HuH-7.5 (cell line): ENCODE measurements at regions not wholly inside any gene's neighbourhood (a gene's known extent, or its start where the extent isn't known, plus 50 kb on each side); places are given as distances from the start of the nearest gene placed in this dataset.
A peak's percentile ranks its signal among the peaks of the same experiment; 100 is the strongest.
"Not testable (repeated sequence)": the region's sequence is repeated elsewhere in the genome, so short reads cannot be mapped to it uniquely, and the experiment has no call there.

ENCODE experiments used
- DNase-seq: peaks from one replicate; pipeline ENCODE4 v3.0.0; 2011; ENCODE audit warnings: low spot score

GRCh38 chr16:82298472-82298871 lies 128.4 kb upstream of the MPHOSPH6 start:
- no peak for DNase-seq

GRCh38 chr16:82295290-82296201 lies 125.5 kb upstream of the MPHOSPH6 start:
- DNase-seq, result no peak

DNA sequence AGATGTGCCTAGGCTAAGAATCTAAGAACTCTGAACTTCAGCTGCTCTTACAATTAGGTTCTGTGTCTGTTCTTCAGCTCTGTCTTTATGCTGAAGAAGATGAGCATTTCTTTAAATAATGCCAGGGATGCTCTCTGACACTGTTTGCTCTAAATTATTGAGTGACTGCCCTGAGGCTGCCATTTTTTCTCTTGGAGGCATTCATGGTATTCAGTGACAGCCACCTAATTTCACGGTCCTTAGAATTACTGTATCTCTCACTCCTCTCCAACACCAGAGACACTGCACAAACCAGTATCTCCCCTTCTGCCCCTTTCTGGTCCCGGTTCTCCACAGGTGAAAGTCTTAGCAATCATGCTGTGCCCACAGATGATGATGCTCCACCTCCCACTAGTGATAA lies 123.6 kb upstream of the MPHOSPH6 start:
- no peak for DNase-seq

GRCh38 chr16:82287937-82288336 lies 117.9 kb upstream of the MPHOSPH6 start:
- no peak for DNase-seq

- DNase-seq, result no peak
Measured at GRCh38 chr16:82282662-82283061, 112.6 kb upstream of the MPHOSPH6 start.

GRCh38 chr16:82281544-82281943 lies 111.5 kb upstream of the MPHOSPH6 start:
- DNase-seq, result no peak

DNA sequence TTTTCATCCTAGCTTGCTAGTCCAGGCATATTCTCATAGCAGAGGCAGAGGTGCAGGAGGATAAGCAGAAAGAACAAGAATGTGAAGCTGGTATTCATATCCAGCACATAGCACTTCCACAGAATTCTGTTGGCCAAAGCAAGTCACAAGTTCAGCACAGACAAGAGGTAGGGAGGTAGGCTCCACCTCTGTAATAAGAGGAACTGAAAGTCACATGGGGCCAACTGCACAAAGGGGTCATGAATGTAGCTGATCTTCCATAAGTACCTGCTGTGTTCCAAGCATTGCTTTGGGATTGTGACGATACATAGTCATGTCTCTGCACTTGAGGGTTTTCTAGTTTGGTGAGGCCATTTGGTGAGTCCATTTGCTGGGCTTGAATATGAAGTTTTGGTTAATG lies 110.8 kb upstream of the MPHOSPH6 start:
- no peak for DNase-seq

- DNase-seq, result not testable (repeated sequence)
Measured at GRCh38 chr16:82275349-82275748, 105.3 kb upstream of the MPHOSPH6 start.

- no peak for DNase-seq
Measured at GRCh38 chr16:82271636-82272035, 101.6 kb upstream of the MPHOSPH6 start.

DNA sequence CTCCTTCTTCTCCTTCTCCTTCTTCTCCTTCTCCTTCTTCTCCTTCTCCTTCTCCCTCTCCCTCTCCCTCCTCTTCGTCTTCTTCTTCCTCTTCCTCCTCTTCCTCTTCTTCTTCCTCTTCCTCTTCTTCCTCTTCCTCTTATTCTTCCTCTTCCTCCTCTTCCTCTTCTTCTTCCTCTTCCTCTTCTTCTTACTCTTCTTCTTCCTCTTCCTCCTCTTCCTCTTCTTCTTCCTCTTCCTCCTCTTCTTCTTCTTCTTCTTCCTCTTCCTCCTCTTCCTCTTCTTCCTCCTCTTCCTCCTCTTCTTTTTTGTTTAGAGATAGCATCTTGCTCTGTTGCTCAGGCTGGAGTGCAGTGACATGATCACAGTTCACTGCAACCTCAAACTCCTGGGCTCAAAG lies 97.7 kb upstream of the MPHOSPH6 start:
- DNase-seq, result not testable (repeated sequence)

- no peak for DNase-seq
Measured at GRCh38 chr16:82265809-82266208, 95.8 kb upstream of the MPHOSPH6 start.

GRCh38 chr16:82264756-82265155 lies 94.7 kb upstream of the MPHOSPH6 start:
- no peak for DNase-seq

DNA sequence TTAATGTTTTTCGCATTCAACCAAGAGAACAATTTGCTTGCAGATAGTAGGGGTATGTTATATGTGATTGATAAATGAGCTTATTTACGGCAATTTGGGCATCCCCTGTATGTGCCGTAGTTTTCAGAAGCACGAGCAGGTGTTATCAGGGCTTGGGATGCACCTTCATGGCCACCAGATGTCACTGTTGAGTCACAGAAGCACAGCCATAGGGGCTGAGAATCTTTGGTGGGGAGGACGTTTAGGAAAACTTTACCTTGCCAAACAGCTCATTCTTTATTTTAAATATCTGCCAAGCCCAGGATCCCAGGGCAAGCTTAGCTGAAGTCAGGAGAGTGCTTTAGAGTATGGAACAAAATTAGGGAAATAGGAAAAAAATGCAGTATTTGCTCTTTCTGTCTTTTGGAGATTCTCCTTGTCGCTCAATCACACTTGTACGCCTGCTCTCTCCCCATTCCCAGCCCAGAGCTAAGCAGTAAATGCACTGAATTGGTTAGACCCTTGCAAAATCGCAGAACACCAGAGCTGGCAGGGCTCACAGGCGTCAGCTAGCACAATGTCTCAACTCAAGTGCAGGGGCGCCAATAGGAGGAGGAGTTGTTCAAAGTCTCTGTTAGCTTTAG lies 93.6 kb upstream of the MPHOSPH6 start:
- DNase-seq, result peak; percentile 46

- no peak for DNase-seq
Measured at GRCh38 chr16:82262244-82262643, 92.2 kb upstream of the MPHOSPH6 start.

DNA sequence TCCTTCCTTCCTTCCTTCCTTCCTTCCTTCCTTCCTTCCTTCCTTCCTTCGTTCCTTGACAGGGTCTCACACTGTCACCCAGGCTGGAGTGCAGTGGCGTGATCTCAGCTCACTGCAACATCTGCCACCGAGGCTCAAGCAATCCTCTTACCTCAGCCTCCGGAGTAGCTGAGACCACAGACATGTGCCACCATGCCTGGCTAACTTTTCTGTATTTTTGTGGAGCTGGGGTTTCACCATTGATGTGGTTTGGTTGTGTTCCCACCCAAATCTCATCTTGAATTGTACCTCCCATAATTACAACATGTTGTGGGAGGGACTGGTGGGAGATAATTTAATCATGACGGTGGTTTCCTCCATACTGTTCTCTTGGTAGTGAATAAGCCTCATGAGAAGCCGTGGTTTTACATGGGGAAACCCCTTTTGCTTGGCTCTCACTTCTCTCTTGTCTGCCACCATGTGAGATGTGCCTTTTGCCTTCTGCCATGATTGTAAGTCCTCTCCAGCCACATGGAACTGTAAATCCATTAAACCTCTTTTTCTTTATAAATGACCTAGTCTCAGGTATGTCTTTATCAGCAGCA lies 90.3 kb upstream of the MPHOSPH6 start:
- DNase-seq, result no peak

- no peak for DNase-seq
Measured at GRCh38 chr16:82259731-82260130, 89.7 kb upstream of the MPHOSPH6 start.

- DNase-seq, result no peak
Measured at GRCh38 chr16:82257990-82258389, 88.0 kb upstream of the MPHOSPH6 start.

GRCh38 chr16:82252582-82252981 lies 82.6 kb upstream of the MPHOSPH6 start:
- no peak for DNase-seq

DNA sequence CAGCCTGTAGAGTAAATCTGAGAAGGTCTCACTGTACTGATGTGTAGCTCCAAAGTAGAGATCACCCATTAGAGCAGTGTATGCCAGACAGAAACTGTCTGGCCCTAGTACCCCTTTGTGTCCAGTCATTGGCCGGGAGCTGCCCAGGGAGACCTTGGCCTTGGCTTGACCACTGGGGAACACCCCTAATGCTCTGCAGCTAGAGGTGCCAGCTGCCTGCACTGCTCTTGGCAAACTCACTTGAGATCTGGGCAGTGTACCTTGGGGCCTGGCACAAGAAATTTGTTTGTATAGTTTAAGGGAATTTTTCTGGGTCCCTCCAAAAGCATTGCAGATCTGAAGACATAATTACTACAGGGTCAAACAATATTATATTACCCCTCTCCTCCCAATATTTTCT lies 78.7 kb upstream of the MPHOSPH6 start:
- DNase-seq, result no peak

- no peak for DNase-seq
Measured at GRCh38 chr16:82248012-82248656, 78.1 kb upstream of the MPHOSPH6 start.

DNA sequence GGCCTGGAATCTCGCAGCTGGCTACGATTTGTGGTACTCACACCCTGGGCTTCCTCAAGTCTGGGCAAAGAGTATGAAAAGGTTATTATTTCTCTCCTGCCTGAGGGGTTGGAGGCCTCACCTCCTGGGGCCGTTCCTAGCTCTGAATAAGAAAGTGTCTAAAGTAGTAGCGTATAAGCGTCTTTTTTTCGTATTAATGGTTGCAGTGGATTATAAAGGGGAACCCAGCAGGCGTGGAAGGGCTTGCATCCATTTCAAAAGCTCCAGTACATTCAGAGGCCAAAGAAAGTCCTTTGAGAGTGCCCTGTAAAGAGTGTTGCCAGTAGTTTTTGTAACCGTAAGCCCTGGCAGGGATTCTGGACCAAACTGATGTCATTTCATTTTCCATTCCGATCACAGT lies 72.2 kb upstream of the MPHOSPH6 start:
- DNase-seq, result no peak

DNA sequence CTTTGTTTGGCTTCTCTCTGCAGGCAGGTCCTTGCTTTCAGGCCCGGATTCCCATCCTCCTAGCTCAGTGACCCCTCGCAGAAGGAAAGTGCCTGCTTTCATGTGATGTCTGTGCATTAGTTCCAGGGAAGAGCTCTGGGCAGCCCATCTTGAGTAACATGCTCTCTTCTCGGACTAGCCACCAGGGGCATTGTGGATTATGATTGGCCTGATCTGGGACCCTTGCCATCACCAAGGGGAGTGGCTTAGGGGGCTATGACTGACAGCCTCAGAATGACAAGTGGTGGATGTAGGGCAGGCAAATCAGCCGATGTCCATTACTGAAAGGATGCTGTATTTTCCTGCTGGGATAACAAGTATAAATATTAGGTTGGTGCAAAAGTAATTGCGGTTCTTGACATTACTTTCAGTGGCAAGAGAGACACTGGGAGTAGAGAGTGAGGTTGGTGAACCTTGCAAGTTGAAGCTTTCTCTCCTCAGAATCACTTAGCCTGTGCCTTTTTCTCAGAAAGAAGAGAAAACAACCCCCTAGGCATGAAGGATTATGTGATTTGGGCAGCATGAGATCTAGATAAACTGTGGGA lies 71.5 kb upstream of the MPHOSPH6 start:
- no peak for DNase-seq
